ENCODE measurements at regions not wholly inside any gene's neighbourhood (a gene's known extent, or its start where the extent isn't known, plus 50 kb on each side); places are given as distances from the start of the nearest gene placed in this dataset.

DNA sequence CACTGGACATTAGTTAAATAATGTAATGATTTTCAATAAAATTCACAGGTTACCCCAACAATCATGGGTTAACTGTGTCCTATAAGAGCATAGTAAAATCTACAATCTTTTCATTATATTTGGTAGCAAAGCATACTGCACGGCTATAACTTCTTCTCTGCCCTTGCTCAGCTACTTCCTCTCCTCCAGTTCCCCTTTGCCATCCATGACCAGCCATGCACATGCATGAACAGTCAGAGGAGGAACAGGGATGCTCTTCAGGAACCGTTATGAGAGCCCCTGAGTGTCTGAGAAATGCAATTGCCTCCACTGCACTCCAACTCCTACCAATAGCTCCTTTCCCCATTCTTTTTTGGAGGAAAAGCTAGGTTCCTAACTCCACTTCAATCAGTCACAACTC, 646.7 kb downstream of the LTN1 start:
- ATAC-seq (no peak), DNase-seq (no peak)
- Histone ChIP-seq H3K36me3 (ENCODE audit: low read depth) (no peaks in the 10 kb centered on the region), H3K4me3 (no peak overlapping the region), H3K4me1 (ENCODE audit: low read depth) (no peaks in the 10 kb centered on the region), H3K9me3 (no peaks in the 10 kb centered on the region)
- TF ChIP-seq CTCF (IDR thresholded peaks at IDR 0.05) = no peak
- intact Hi-C loops (cut with DNase I, micrococcal nuclease) = no loop called here

DNA sequence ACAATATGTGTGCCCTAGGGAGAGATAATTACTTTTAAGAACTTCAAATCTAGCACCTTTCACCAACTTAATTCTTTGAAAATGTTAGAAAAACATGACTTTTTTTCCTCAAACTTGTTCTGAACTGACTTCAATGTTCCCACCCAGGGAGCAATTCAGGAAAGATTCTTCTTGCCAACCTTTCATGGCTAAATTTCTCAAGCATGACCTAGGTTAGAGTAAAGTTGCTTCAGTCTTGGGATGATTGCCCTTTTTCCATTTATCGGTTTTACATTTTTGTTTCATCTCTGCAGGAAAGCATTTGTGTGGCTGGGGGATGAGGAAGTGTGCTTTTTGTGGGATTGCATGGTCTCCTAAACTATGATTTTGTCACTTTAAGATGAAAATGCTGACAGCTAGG, 647.7 kb downstream of the LTN1 start:
- Histone ChIP-seq H3K36me3 (ENCODE audit: low read depth) (no peaks in the 10 kb centered on the region), H3K4me3 (no peak overlapping the region), H3K9me3 (no peaks in the 10 kb centered on the region), H3K4me1 (ENCODE audit: low read depth) (no peaks in the 10 kb centered on the region)
- no peak for ATAC-seq
- intact Hi-C loops (cut with DNase I, micrococcal nuclease) = no loop called here
- no peak for TF ChIP-seq CTCF (IDR thresholded peaks at IDR 0.05)
- DNase-seq = no peak

- no peaks in the 10 kb centered on the region for H3K36me3 ChIP-seq (ENCODE audit: low read depth)
- H3K4me1 ChIP-seq (ENCODE audit: low read depth) = no peaks in the 10 kb centered on the region
- intact Hi-C loops (cut with DNase I, micrococcal nuclease) = no loop called here
- no peak overlapping the region for H3K4me3 ChIP-seq
- H3K9me3 ChIP-seq = no peaks in the 10 kb centered on the region
- DNase-seq (no peak), ATAC-seq (no peak)
- TF ChIP-seq CTCF (IDR thresholded peaks at IDR 0.05) = no peak
Measured at GRCh38 chr21:28342212-28342810, 650.4 kb downstream of the LTN1 start.

- DNase-seq (no peak), ATAC-seq (no peak)
- H3K4me1 ChIP-seq (ENCODE audit: low read depth) = no peaks in the 10 kb centered on the region
- intact Hi-C loops (cut with DNase I, micrococcal nuclease) = loop anchor here in 1 of 2 donors (10.0 kb wide), 1 partner anchor 1485 kb away; no protein-coding TSS in a partner anchor
- H3K9me3 ChIP-seq = no peaks in the 10 kb centered on the region
- no peak overlapping the region for H3K4me3 ChIP-seq
- no peaks in the 10 kb centered on the region for H3K36me3 ChIP-seq (ENCODE audit: low read depth)
- TF ChIP-seq CTCF (IDR thresholded peaks at IDR 0.05) = no peak
Measured at GRCh38 chr21:28339403-28339802, 653.3 kb downstream of the LTN1 start.

- H3K9me3 ChIP-seq = no peaks in the 10 kb centered on the region
- no peaks in the 10 kb centered on the region for H3K36me3 ChIP-seq (ENCODE audit: low read depth)
- no peaks in the 10 kb centered on the region for H3K4me1 ChIP-seq (ENCODE audit: low read depth)
- no peak for ATAC-seq
- no peak overlapping the region for H3K4me3 ChIP-seq
- no peak for TF ChIP-seq CTCF (IDR thresholded peaks at IDR 0.05)
- intact Hi-C loops (cut with DNase I, micrococcal nuclease) = loop anchor here in 1 of 2 donors (10.0 kb wide), 1 partner anchor 1484 kb away; no protein-coding TSS in a partner anchor
- no peak for DNase-seq
Measured at GRCh38 chr21:28338701-28339305, 653.9 kb downstream of the LTN1 start.
